HG02981 (cell line): ENCODE measurements at regions not wholly inside any gene's neighbourhood (a gene's known extent, or its start where the extent isn't known, plus 50 kb on each side); places are given as distances from the start of the nearest gene placed in this dataset.

Experiments
- ATAC-seq: cut with Tn5 transposase; IDR thresholded peaks from one replicate; pipeline ENCODE4 v1.9.1; 2021; ENCODE audit warnings: mild to moderate bottlenecking, moderate library complexity; ENCODE audit not compliant: unreplicated experiment

- ATAC-seq = no peak
These were observed 82.0 kb upstream of the EEA1 start for GRCh38 chr12:93011100-93011499.

GRCh38 chr12:93015871-93016751 is 87.0 kb upstream of the EEA1 start:
- ATAC-seq = no peak

GRCh38 chr12:93016752-93017350 is 87.8 kb upstream of the EEA1 start:
- no peak for ATAC-seq

GRCh38 chr12:93018610-93019009 is 89.5 kb upstream of the EEA1 start:
- no peak for ATAC-seq

DNA sequence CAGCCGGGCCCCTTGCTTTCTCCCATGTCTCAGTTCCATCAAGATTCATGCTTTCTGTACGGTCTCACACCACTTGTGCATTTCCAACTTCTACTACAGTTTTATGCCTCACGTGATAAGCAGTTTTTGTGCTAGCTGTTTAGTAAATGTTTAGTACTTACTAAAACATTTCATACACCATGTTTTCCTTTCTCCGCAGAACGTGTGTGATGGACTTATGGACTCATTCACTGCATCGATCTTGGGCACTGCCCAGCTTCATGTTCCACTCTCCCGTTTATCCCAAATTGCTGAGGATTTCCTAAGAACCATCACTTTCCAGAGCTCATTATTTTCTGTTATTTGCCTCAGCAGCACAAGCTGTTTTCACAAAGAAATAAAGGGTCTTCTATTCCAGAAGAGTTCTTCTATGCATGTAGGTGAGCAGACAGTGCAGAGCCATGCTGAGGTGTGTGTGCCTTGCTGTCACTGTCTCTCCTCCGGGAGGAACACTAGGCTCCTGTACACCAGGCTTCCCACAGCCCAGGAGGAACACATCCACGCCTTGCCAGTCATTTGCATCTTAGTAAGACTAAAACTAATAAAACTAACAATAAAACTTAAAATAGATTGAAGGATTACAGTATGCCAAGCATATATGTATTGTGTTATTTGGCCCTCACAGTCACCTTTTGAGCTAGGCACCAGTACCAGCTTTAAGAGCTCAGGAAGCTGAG is 90.3 kb upstream of the EEA1 start:
- no peak for ATAC-seq

- ATAC-seq = no peak
These were observed 91.0 kb upstream of the EEA1 start for GRCh38 chr12:93019975-93020630.

GRCh38 chr12:93020631-93021597 is 91.8 kb upstream of the EEA1 start:
- no peak for ATAC-seq

GRCh38 chr12:93022603-93023340 is 93.7 kb upstream of the EEA1 start:
- ATAC-seq = no peak

- peak; percentile 67 for ATAC-seq
These were observed 96.3 kb upstream of the EEA1 start for GRCh38 chr12:93025145-93026103.

- ATAC-seq = no peak
These were observed 97.9 kb upstream of the EEA1 start for GRCh38 chr12:93027041-93027440.

- no peak for ATAC-seq
These were observed 100.0 kb upstream of the EEA1 start for GRCh38 chr12:93029091-93029490.

- ATAC-seq = no peak
These were observed 101.9 kb upstream of the EEA1 start for GRCh38 chr12:93031028-93031427.

DNA sequence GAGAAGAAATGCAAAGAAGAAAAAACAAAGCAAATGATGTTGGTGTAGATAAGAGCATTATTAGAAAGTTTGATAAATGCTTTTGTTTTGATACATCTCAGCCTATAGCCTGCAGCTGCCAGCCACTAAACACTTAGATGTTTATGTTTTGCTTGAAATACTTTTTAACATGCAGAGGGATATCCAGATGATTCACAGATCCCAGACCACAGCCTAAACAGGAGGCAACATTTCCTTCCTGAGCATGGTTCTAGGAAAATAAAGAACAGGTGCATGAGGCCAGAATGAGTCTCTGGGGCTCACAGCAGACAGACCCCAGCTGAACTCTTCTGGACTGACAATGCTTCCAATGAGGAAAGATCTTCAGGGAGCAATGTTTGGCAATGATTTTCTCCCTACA is 103.7 kb upstream of the EEA1 start:
- ATAC-seq = no peak

- ATAC-seq = no peak
These were observed 104.9 kb upstream of the EEA1 start for GRCh38 chr12:93033948-93034347.

GRCh38 chr12:93039062-93039461 is 110.0 kb upstream of the EEA1 start:
- no peak for ATAC-seq

- no peak for ATAC-seq
These were observed 110.8 kb upstream of the EEA1 start for GRCh38 chr12:93039930-93040329.

DNA sequence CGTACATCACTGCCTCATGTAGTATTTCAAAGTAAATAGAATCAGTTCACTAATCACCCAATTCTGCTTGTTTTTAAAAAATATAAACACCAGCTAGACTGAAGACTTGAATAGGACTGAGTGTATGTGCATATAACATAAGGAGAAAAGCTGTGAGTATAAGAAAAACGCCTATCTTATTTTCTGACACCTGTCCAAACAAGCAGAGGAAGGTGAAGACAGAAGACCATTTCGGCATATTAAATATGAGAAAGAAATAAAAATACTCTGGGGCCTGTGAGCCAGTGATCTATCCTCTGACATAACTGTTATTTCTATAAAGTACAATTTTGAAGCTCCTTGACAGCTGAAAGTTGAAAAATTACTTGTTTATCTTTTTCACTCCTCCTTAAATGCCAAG is 111.3 kb upstream of the EEA1 start:
- no peak for ATAC-seq

DNA sequence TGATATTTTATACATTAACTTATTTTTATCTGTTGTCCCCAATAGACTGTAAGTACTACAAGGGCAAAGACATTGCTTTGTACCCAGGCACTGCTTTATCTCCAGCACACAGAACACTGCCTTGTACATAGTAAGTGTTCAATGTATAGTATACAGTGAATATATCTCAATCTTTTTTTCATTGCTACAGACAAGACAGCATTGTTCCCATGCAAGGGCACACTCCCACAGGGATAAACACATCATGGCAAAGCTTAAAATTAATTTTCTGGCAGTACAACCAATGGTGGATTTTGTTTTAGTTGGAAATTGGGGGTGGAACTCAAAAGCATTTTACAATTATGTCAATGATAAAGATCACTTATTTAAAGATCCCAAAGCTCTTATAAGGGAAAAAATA is 112.3 kb upstream of the EEA1 start:
- ATAC-seq = no peak
